GOT3 (cell line): ENCODE measurements at regions not wholly inside any gene's neighbourhood (a gene's known extent, or its start where the extent isn't known, plus 50 kb on each side); places are given as distances from the start of the nearest gene placed in this dataset.

Source experiments
- DNase-seq: peaks from one replicate; lab custom pipeline; 2025; ENCODE audit warnings: mixed read lengths; lab: John Stamatoyannopoulos, UW

DNA sequence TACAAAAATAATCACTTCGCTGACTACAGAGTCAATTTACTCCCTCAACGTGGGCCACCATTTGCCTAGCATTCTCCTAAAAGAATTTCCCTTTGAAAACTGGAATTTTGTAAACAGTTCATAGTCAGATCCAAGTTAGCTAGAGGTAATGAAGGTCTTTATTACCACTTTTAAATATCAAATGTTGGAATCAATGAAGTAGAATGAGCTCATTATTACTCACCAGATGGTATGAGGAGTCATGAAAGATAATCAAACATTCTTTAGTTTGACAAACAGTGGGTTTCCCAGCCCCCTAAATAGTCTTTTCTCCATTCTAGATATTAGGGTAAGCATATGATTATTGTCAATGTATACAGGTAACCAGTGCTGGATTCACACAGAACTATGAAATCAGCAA lies 455.7 kb upstream of the THBS1 start:
- no peak for DNase-seq

DNA sequence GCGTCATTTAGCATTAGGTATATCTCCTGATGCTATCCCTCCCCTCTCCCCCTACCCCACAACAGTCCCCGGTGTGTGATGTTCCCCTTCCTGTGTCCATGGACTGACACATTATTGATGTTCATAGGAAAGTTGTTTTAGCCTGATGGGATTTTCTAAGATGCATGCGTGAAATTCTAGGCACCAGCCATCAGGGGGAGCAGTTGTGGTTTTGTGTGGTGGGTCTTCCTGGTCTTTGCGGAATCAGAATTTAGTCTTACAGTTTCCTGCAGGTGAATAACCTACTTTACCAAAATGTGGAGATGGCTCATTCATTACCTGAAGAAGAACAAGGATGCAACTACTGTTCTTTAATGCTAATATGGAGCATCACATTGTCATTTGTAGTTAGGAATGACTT lies 455.0 kb upstream of the THBS1 start:
- DNase-seq, result no peak

DNA sequence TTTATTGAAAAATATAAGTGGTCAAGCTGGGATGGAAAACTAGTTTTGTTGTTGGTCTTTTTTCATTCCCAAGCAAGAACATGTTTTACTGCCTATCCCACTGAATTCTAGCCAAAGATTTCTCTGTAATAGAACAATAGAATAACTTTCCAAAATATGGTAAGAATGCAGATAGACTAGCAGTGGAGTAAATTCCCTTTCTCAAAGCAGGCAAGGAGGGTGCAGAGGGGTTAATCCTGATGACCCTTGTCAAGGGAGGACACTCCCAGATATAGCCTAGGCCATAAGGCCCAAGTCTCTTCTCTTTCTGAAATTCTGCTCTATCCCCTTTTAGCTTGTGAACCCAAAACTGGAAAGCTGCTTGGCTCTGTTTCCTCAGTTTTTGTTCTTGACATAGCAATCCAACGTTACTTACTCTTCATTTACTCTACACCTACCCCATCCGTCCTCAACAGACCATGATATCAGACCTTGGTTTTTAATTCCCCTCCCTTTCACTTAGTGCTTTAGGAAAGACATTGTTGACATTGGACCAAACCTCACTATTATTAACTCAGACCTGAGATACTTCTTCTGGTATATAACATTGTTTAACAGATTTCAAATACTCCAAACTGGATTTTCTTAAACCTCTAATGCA lies 453.6 kb upstream of the THBS1 start:
- DNase-seq, result no peak

DNA sequence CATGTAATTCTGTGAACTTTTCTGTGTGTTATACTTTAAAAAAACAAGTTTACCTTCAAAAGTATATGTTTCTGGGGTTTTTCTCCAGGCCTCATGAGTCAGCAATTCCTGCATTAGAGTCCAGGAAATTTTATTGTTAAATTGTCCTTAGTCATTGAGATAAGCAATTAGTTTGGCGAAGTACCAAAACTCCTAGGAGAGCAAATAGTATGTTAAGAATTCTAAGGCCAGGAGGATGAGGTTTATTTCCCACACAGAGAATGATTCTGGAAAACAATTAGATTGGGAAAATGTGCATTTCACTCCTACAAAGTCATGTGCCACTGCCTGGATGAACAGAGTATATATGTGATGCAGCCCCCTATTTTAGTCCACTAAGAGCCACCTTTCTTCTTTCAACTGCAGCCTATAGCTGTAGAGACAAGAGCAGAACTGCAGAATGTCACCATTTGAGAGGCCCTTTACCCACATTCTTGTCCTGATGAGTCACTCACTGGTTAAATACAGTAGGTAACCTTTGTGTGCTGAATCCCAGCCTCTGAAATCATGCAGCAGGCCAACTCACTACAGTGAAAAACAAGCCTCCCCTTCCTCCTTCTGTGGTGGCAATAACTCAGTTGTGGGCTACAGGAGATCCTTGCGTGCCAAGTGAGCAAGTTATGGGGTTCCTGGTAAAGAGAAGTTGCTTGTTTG lies 452.8 kb upstream of the THBS1 start:
- no peak for DNase-seq

DNA sequence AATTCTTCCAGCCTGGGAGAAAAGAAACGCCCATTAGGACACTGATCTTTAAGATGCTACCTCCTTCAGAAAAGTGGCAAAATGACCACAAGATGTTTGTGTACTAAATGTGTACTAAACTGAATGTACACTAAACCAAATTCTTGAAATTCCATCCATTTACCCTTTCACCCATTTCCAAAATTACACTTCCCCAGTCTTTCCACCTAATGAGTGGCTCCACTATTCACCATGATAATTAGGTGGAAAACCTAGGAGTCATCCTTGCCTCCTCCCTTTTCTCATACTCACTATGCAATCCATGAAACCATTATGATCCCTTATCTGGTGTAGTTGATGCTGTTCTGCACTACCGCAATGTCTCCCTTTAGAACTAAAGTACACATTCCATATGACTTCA lies 452.1 kb upstream of the THBS1 start:
- DNase-seq, result no peak

DNA sequence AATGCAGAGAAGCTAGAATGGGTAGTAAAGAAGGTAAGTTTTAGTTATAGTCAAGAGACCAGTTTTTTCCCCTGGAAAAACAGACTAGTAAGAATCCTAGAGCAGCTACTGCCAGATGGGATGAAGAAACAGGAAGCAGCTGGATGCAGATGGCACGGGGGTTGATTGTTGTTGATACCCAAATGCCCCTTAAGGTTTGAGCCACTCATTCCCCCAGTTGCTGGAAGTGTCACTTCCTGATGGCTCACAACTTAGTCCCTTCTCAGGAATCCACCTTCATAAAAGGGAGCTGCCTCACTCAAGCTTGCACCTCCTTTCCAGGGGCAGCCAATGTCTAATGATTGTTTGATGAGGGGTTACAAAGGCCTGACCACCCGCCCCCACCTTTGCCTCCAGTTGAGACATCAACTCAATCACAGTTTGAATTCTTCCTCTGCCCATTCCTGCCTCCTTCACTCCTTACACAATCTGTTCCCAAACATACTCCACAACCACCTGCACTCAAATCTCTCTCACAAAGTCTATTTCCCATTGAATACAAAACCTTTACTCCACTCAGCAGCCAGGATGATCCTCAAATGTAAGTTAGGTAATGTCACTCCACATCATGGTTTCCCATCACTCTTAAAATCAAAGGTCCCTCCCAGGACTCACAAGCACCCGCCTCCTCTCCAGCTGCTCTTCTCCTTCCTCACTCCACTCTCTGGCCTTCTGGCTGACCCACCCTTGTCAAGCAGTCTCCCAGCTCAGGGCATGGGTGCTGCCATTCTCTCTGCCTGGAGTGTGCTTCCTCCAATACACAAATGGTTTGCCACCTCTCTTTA lies 450.1 kb upstream of the THBS1 start:
- no peak for DNase-seq

DNA sequence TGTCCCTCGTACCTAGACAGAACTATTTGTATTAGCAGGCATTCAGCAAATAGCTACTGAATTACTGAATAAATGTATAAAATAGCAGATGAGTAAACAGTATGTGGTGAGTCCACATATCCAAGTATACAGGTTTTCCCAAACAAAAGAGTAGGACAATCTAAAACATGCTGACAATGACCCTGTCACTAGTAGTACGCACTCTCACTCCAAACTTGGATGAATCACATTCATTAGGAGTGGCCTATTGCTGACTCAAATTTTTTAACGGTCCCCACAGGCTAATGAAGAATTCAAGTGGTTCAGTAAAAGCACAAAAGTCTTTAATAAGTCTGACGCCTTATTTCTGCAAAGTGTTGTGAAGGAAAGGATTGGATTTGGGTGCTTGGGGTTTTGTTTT lies 449.3 kb upstream of the THBS1 start:
- DNase-seq, result no peak

DNA sequence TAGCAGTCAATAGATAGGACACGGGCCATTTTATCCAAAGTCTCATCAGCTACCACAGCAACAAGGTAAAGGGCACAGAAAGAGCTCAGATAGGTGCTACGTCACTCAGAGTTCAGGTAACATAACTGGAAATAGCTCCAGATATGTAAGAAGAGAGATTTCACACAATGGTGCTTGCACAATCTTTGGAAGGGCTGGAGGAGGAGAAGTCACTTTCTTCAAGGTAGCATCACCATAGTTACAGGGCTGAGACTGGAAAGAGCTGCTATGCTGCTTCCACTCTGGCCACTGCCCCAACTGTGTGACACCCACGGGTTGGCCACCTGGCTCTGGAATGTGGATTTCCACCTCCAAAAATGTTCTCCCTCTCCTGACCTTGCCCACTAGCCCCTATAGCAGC lies 448.8 kb upstream of the THBS1 start:
- DNase-seq, result no peak

DNA sequence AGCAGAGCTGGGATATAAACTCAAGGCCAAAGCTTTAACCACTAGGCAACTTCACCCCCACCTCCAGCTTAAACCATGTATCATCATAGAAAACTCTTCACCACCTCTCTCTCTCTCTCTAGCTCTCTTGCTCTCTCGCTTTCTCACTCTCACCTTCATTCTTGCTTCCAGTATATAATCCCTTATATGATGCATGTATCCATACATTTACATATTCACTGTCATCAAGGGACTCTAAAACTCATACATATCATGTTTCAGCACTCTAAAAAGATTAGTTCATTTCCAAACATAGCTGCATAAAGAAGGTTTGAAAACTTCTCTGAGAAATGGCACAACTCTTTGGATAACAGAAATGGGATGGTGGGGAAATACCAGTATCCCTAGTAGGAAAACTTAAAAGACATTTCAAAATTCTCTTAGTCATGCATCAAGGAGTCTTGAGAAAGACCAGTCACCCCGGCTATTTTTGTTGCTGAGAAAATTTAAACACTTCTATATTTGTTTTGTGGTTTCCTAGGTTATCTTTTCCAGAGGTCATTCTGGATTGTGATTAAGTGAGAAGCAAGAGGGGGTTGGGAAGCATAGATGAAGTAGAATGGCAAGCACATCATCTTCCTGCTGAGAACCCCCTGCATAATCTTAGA lies 447.8 kb upstream of the THBS1 start:
- DNase-seq, result no peak

DNA sequence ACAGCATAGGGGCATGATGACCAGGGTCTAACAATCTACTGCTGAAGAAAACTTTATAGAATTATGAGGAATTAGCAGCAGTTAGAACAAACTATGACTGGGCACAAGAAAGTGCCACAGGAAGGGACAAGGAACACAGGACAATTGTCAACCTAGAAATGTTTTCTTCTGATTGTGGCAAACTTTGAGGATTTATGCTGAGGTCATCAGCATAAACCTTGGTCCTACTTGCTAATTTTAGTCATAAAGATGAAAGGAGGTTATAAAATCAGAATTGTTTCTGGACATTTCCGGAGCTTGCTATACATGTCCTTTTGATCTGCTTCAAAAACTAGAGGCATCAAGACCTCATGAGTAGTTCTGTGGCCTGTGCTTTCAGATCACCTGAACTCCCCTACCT lies 446.6 kb upstream of the THBS1 start:
- DNase-seq, result no peak

DNA sequence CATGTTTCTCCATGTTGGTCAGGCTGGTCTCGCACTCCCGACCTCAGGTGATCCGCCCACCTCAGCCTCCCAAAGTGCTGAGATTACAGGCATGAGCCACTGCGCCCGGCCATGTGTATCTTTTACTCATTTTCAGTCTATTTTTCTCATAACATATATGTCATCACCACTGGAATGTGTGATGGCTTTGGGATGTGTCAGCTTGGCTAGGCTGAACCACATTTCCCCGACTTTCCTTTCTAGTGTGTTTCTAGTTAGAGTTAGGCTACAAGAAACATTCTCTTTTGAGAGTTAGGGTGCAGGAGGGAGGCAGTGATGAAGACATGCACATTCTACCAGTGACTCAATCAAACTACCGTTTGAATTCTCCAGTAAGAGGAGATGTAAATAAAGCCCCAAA lies 444.9 kb upstream of the THBS1 start:
- DNase-seq, result no peak

DNA sequence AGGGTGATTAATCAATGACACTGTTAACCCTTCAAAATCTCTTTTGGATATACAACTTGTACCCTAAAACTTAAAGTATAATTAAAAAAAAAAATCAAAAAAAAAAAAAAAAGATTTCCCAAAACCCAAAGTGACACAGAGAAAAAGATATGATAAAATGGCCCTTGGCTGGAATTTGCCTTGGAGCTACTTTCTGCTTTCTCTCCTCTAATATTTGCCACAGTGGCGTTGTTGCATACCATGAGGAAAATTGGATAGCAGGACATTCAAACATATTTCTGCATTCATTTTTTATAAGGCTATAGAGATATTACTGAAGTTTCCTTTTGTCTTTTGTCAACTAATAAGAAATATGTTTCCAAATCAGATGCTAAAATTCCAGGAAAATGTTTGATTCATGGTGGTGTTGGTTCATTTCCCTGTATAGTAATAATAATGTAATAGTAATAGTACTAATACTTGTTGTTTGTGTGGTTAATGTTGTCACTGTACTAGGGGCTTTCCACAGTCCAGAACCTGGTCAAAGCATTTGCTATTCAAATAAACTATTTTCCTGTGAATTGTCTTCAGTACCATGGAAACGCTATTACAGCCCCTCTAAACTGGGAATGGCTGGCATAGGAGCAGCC lies 441.3 kb upstream of the THBS1 start:
- DNase-seq, result no peak

DNA sequence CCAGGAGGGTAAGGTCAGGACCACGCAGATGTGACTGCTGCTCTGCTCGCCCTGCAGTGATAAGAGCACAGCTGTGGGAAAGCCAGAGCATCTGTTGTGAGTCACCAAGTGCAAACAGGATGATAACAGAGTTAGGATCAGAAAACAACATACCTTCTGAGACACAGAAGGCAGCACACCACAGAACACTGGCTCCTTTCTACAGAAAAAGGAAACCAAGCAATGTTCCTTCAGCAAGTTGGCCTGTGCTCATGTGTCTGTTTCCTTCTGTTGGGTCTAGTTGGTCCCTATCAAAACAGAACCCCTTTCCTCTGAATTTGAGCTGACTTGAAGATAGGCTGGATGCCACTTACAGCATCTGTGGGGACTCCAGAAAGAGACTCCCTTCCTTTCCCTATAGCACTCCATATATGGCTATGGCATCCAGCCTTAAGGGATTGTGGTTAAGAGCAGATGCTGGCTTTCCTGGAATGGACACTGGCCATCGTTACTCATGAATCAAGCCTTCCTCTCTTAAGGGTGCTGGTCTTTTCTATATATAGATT lies 440.7 kb upstream of the THBS1 start:
- no peak for DNase-seq

DNA sequence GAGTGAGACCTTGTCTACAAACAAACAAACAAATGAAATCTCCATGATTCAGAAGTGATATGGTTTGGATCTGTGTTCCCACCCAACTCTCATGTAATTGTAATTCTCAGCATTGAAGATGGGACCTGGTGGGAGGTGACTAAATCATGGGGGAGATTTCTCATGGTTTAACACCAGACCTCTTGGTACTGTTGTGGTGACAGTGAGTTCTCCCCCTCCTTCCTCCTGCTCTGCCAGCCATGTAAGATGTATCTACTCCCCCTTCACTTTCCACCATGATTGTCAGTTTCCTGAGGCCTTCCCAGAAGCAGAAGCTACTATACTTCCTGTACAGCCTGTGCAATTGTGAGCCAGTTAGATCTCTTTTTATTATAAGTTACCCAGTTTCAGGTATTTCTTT lies 438.4 kb upstream of the THBS1 start:
- DNase-seq, result no peak

DNA sequence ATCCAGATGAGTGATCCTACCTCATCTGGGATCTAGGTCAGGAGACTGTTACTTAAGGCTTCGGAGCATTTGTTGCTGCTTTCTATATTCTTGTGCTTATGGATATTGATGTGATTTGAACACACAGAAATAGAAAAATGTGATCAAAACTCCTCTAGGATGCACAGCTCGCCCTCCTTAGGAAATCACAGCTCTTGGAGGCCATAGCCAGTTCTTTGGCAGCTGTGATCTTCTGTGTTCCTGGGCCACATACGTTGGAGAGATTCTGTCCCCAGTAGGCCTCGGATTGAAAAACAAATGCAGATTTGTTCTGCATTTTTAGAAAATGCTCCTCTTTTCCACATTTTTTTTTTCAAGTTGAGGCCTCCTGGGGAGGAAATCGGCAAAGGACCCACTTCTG lies 437.4 kb upstream of the THBS1 start:
- no peak for DNase-seq

DNA sequence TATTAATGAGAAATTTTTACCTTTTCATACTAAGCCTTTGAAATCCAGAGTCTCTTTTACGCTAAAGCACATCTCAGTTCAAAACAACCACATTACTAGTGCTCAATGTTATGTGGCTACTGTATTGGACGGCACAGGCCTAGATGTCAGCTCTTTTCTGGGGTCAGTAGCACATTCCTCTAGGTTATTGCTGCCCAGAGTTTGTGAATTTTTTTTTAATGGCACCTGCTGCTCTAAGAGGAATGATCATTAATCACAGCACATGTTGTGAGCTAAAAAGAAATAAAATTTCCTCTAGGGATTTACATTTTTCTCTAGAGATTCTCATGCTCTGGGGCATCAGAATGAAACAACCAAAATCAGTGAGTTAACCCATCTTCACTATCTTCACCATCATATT lies 436.8 kb upstream of the THBS1 start:
- DNase-seq, result no peak

DNA sequence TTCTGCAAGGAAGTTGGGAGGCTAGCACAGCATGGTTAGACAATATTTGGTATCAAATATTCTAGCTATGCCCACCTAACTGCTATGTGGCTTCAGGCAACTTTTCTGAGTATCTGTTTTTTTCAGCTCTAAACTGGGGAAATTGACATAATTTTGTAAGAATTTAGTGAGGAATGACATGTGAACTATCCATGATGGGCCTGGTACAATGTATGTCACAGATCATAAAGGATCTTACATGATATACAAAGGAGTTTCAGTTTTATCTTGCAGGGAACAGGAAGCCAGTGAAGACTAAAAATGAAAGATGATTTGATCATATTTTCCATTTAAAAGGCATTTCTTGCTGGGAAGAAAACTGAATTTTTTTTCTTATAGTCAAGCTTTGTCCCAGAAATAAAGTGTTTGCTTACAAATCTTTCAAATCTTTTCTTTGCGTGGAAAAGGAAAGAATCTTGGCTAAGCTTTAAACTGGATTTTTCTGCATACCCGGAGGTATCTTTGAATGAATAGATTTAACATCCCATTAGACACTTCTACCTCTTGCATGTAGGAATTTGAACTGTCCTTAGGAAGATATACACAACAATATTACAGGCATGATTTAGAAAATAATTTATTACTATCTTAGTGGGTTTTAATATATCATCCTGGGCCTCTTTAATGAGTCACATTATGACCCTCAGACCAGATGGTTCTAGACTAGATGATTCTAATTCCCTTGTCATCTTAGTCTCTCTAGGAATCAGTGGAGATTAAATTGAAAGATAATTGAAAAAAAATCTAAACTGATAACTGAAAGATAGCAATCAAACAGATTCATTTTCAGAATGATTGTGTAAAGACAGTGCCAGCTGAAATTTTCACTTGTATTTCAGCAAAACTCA lies 436.0 kb upstream of the THBS1 start:
- DNase-seq, result no peak

DNA sequence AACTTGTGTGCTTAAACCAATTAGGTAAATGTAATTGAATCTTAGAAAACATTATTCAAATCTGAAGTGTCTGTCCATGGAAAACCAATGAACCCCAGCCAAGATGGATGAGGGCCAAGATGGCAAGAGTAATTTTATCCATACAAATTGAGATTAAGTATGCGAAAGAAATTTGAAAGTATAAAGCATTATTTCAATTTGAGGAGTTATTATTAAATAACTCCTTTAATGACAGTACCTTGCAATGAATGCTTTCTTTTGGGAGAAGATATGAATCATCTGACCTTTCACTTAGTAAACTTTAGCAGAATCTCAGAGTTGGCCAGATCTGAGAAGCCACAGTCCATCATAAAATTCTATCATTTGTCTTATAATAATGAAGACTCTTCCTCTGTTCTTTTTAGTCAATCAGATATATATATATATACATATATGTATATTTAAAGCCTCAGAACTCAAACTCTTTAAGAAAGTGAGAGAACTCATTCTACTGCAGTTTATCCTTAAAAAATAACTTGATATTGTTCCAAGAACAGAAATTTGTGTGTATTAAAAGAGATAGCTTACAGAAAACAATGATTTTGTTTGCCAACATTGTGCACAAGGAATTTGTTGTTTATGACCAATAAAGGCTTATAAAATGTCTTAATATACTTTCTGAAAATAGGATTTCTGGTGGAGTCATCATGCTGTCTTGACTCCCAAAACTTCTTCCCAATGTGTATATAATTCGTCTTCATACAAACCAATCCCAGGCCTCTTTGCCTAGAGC lies 434.8 kb upstream of the THBS1 start:
- DNase-seq, result no peak

DNA sequence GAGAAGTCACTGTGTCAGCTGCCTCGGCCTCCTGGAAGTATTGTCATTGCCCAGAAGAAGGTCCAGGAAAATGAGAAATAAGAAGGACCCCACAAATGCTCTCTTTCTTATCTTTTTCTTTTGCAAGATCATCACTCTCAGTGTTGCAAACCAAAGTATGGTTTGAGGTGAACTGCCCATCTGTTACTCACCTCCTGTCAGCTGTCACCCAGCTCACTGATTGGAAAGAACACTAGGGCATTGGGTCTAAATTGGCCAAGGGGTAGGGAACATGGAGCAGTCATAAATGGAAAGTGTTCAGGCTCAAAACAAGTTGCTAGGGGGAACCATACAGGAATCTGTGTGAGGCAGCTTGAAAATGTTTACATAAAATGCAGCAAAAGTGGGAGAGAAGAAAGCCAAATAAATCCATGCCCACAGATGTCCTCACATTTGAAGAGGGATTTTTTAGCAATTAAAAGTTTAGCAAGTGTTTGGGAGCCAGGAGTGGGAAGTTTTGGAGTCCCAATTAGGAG lies 431.2 kb upstream of the THBS1 start:
- DNase-seq, result no peak

DNA sequence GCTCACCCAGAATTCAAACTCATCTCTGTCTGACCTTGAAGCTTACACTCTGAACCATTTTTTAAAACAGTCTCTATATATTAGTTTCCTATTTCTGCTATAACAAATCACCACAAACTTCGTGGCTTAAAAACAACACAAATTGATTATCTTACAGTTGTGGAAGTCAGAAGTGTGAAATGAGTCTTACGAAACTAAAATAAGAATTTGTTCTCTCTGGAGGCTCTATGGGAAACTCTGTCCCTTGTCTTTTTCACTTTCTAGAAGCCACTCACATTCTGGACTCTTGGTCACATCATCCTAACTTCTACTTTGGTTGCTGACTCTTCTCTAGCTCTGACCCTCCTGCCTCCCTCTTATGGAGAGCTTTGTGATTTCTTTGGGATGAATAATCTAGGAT lies 429.3 kb upstream of the THBS1 start:
- no peak for DNase-seq
